C4-2B (cell line): ENCODE measurements at regions not wholly inside any gene's neighbourhood (a gene's known extent, or its start where the extent isn't known, plus 50 kb on each side); places are given as distances from the start of the nearest gene placed in this dataset.

Experiments used
- H3K27ac ChIP-seq: fragments of 450-650 bp; 2 replicates; pipeline ENCODE4 v1.5.1; 2017
- ZFX ChIP-seq: fragments of 450-650 bp; IDR thresholded peaks from 2 replicates; pipeline ENCODE4 v1.6.1; 2017
- TF ChIP-seq, protein P1 (sequence below): fragments of 450-650 bp; conservative IDR thresholded peaks from 2 replicates; pipeline ENCODE4 v1.5.1; 2017; ENCODE audit warnings: mild to moderate bottlenecking

DNA sequence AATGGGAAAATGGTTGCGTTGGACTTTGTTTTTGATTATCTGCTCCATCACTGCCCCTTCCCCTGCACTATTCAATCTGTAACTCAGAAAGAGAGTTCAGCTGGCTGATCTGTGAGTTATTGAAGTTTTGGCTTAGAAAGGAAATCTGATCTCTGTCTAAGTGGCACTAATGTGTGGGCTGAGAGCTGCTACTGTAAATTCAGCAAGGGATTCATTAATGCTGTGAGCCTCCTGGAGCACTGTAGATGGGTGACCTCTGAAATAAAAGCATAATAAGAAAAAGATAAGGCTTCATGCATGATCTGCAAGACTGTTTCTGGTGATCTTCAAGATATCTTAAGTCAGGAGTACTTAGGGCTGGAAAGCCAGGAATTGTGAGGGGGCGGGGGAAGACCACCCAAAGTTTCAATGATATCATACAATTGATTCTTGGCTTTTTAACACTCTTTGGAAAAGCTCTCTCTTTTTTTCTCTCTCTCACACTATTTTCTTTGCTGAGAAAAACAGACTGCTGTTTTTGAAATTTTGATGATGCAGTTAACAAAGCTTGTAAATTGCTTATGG is 101.1 kb downstream of the C12orf75 start:
- no peak for TF ChIP-seq ZFX
- TF ChIP-seq, protein P1, sequence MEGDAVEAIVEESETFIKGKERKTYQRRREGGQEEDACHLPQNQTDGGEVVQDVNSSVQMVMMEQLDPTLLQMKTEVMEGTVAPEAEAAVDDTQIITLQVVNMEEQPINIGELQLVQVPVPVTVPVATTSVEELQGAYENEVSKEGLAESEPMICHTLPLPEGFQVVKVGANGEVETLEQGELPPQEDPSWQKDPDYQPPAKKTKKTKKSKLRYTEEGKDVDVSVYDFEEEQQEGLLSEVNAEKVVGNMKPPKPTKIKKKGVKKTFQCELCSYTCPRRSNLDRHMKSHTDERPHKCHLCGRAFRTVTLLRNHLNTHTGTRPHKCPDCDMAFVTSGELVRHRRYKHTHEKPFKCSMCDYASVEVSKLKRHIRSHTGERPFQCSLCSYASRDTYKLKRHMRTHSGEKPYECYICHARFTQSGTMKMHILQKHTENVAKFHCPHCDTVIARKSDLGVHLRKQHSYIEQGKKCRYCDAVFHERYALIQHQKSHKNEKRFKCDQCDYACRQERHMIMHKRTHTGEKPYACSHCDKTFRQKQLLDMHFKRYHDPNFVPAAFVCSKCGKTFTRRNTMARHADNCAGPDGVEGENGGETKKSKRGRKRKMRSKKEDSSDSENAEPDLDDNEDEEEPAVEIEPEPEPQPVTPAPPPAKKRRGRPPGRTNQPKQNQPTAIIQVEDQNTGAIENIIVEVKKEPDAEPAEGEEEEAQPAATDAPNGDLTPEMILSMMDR = no peak
- H3K27ac ChIP-seq = no peak overlapping the region

GRCh38 chr12:105433804-105434203 is 103.3 kb downstream of the C12orf75 start:
- TF ChIP-seq ZFX = no peak
- TF ChIP-seq, protein P1 = no peak
- H3K27ac ChIP-seq = no peak overlapping the region

GRCh38 chr12:105436636-105437035 is 106.1 kb downstream of the C12orf75 start:
- H3K27ac ChIP-seq = no peak overlapping the region

GRCh38 chr12:105440037-105440664 is 109.7 kb downstream of the C12orf75 start:
- no peak overlapping the region for H3K27ac ChIP-seq
- no peak for TF ChIP-seq ZFX
- TF ChIP-seq, protein P1 = no peak

More at GRCh38 chr12:105436636-105437035, 106.1 kb downstream of the C12orf75 start:
- TF ChIP-seq ZFX = no peak
- TF ChIP-seq, protein P1 = no peak

DNA sequence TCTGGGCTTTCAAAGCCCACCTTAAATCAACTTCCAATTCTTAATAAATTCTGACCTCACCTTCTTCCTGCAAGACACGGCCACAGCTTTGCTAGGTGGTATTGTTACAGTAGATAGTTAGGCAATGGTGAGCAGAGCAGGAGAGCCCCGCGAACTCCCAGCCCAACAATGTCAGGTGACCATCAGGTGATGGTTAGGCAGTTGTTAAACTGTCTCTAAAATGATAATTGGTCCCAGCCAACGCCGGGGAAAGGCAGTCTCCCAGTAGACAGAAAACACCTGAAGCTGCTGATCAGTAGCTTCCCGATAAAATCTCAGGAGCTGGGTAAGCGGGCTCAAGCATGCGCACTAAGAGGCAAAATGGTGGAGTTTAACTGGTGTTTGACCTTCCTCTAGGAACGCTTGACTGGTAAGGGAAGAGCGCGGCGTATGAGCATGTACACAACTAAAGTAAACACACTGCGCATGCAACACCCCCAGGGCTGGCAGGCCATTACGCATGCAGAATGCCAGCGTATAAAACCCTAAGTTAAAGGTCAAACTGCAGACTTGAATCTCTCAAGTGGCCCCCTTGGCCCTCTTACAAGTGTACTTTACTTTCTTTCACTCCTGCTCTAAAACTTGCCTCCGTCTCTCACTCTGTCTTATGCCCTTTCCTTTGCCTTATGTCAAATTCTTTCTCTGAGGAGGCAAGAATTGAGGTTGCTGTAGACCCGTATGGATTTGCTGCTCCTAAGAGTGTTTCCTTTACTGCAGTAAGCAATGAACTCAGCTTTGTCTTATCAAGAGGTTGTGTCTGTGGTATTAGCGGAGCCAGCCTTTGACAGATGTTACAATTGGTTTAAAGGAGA is 113.5 kb downstream of the C12orf75 start:
- no peak overlapping the region for H3K27ac ChIP-seq
- TF ChIP-seq, protein P1 = no peak
- TF ChIP-seq ZFX = no peak

GRCh38 chr12:105444653-105445102 is 114.2 kb downstream of the C12orf75 start:
- H3K27ac ChIP-seq = no peak overlapping the region
- no peak for TF ChIP-seq ZFX
- TF ChIP-seq, protein P1 = no peak

DNA sequence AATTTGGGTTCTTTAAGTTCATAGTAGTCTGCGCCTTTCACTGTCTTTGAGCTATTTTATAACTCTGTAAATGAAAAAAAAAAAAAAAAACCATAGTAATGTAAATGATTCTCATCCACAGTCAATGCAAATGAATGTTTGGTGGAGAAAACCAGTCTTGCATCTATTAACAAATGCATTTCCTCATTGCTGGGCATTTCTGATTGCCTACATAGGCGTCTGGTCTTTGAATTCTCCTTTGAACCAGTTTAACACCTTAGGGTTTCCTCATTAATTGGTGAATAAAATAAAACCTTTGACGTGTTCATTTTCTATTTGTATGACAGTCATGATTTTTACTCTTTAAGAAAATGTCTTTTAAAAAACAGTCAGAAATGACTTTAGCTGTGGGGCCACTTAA is 114.8 kb downstream of the C12orf75 start:
- no peak for TF ChIP-seq ZFX
- TF ChIP-seq, protein P1 = no peak
- H3K27ac ChIP-seq = no peak overlapping the region
